ENCODE measurements at regions not wholly inside any gene's neighbourhood (a gene's known extent, or its start where the extent isn't known, plus 50 kb on each side); places are given as distances from the start of the nearest gene placed in this dataset.

GRCh38 chr2:239765076-239765845 is 259.9 kb downstream of the NDUFA10 start:
- Histone ChIP-seq H3K27me3 (ENCODE audit: insufficient read depth, poor library complexity, severe bottlenecking) (no peaks in the 10 kb centered on the region), H3K4me3 (replicated peaks; ENCODE audit: insufficient read depth, low read length) (no peak overlapping the region), H3K27ac (replicated peaks) (no peak overlapping the region)
- TF ChIP-seq REST (IDR thresholded peaks at IDR 0.05; ENCODE audit: insufficient replicate concordance, low read depth), result no peak
- TF ChIP-seq POLR2AphosphoS5 (IDR thresholded peaks at IDR 0.05; ENCODE audit: low read depth), result no peak
- TF ChIP-seq SPI1 (IDR thresholded peaks at IDR 0.05; ENCODE audit: borderline replicate concordance, low read depth), result no peak
- TF ChIP-seq GABPA (IDR thresholded peaks at IDR 0.05; ENCODE audit: low read depth), result no peak
- TF ChIP-seq, protein P1, sequence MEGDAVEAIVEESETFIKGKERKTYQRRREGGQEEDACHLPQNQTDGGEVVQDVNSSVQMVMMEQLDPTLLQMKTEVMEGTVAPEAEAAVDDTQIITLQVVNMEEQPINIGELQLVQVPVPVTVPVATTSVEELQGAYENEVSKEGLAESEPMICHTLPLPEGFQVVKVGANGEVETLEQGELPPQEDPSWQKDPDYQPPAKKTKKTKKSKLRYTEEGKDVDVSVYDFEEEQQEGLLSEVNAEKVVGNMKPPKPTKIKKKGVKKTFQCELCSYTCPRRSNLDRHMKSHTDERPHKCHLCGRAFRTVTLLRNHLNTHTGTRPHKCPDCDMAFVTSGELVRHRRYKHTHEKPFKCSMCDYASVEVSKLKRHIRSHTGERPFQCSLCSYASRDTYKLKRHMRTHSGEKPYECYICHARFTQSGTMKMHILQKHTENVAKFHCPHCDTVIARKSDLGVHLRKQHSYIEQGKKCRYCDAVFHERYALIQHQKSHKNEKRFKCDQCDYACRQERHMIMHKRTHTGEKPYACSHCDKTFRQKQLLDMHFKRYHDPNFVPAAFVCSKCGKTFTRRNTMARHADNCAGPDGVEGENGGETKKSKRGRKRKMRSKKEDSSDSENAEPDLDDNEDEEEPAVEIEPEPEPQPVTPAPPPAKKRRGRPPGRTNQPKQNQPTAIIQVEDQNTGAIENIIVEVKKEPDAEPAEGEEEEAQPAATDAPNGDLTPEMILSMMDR (IDR thresholded peaks at IDR 0.05; ENCODE audit: insufficient read depth, low read length), result no peak
- DNase-seq (ENCODE audit: low read depth in 1 of 2, low spot score in 1 of 2), result no peak

GRCh38 chr2:239763433-239764097 is 261.6 kb downstream of the NDUFA10 start:
- no peak overlapping the region for H3K27ac ChIP-seq (replicated peaks)
- TF ChIP-seq, protein P1 (IDR thresholded peaks at IDR 0.05; ENCODE audit: insufficient read depth, low read length), result no peak
- TF ChIP-seq POLR2AphosphoS5 (IDR thresholded peaks at IDR 0.05; ENCODE audit: low read depth) (no peak), SPI1 (IDR thresholded peaks at IDR 0.05; ENCODE audit: borderline replicate concordance, low read depth) (no peak), REST (IDR thresholded peaks at IDR 0.05; ENCODE audit: insufficient replicate concordance, low read depth) (no peak), GABPA (IDR thresholded peaks at IDR 0.05; ENCODE audit: low read depth) (no peak)
- DNase-seq (ENCODE audit: low read depth in 1 of 2, low spot score in 1 of 2), result no peak
- H3K4me3 ChIP-seq (replicated peaks; ENCODE audit: insufficient read depth, low read length), result no peak overlapping the region
- H3K27me3 ChIP-seq (ENCODE audit: insufficient read depth, poor library complexity, severe bottlenecking), result no peaks in the 10 kb centered on the region

- Histone ChIP-seq H3K4me3 (replicated peaks; ENCODE audit: insufficient read depth, low read length) (no peak overlapping the region), H3K27ac (replicated peaks) (no peak overlapping the region), H3K27me3 (ENCODE audit: insufficient read depth, poor library complexity, severe bottlenecking) (no peaks in the 10 kb centered on the region)
- DNase-seq (ENCODE audit: low read depth in 1 of 2, low spot score in 1 of 2), result no peak
- TF ChIP-seq POLR2AphosphoS5 (IDR thresholded peaks at IDR 0.05; ENCODE audit: low read depth) (no peak), REST (IDR thresholded peaks at IDR 0.05; ENCODE audit: insufficient replicate concordance, low read depth) (no peak), SPI1 (IDR thresholded peaks at IDR 0.05; ENCODE audit: borderline replicate concordance, low read depth) (no peak), GABPA (IDR thresholded peaks at IDR 0.05; ENCODE audit: low read depth) (no peak)
- TF ChIP-seq, protein P1 (IDR thresholded peaks at IDR 0.05; ENCODE audit: insufficient read depth, low read length), result no peak
Measured at GRCh38 chr2:239762655-239763269, 262.4 kb downstream of the NDUFA10 start.
